GM13976 (cell line): ENCODE measurements at regions not wholly inside any gene's neighbourhood (a gene's known extent, or its start where the extent isn't known, plus 50 kb on each side); places are given as distances from the start of the nearest gene placed in this dataset.

ENCODE experiments used
- DNase-seq: peaks from one replicate; pipeline ENCODE4 v3.0.0; 2012; ENCODE audit warnings: low spot score
- in situ Hi-C: fragments of 300-500 bp; cut with MboI; formaldehyde crosslinking; loops from one replicate; pipeline ENCODE4 v1.12.0; 2022; ENCODE audit warnings: low sequenced_read_pairs, mixed read lengths, inconsistent platforms; ENCODE audit not compliant: unreplicated experiment
- TF ChIP-seq, protein P1 (sequence below): IDR thresholded peaks from 2 replicates; pipeline ENCODE4 v1.5.1; 2012; ENCODE audit warnings: borderline replicate concordance, mild to moderate bottlenecking; ENCODE audit not compliant: insufficient read depth; ENCODE audit errors: extremely low read depth, missing control alignments, control extremely low read depth

DNA sequence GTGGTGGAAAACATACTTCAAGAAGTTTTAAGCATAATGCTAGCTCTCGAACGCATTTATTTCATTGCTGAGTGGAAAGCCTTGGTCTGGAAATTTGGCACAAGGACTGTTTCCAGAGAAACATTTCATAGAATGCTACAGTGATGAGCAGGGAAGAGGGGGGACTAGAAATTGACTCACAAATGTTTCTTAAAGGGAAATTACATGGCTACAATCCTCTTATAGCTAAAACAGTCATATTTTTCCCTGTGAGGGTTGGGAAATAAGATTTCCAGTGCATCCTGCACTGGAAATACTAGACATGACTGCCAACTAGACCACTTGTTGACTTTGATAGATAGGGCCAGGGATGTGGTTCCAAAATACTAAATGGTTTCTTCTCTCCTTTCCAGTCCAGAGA, 197.3 kb upstream of the RGS6 start:
- no peak for DNase-seq
- in situ Hi-C loops = no loop called here
- TF ChIP-seq, protein P1, sequence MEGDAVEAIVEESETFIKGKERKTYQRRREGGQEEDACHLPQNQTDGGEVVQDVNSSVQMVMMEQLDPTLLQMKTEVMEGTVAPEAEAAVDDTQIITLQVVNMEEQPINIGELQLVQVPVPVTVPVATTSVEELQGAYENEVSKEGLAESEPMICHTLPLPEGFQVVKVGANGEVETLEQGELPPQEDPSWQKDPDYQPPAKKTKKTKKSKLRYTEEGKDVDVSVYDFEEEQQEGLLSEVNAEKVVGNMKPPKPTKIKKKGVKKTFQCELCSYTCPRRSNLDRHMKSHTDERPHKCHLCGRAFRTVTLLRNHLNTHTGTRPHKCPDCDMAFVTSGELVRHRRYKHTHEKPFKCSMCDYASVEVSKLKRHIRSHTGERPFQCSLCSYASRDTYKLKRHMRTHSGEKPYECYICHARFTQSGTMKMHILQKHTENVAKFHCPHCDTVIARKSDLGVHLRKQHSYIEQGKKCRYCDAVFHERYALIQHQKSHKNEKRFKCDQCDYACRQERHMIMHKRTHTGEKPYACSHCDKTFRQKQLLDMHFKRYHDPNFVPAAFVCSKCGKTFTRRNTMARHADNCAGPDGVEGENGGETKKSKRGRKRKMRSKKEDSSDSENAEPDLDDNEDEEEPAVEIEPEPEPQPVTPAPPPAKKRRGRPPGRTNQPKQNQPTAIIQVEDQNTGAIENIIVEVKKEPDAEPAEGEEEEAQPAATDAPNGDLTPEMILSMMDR = no peak

DNA sequence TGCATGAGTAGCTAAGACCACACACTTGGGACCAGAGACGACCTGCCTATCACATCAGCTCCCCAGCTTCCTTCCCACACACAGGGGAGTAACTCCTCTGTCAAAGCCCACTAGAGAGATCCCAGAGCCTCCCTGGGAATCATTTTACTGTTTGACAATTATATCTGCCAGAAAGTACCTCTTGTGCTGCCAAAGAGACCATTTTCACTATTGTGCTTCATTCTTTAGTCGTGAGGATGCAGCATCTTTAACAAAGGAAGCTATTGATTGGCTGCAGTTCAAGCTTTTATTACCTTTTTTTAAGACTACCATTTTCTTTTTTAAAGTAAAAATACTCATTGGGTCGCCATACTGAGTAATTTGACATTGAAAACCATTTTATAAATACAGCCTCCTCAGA, 194.5 kb upstream of the RGS6 start:
- no peak for DNase-seq
- in situ Hi-C loops = no loop called here
- TF ChIP-seq, protein P1 = no peak

DNA sequence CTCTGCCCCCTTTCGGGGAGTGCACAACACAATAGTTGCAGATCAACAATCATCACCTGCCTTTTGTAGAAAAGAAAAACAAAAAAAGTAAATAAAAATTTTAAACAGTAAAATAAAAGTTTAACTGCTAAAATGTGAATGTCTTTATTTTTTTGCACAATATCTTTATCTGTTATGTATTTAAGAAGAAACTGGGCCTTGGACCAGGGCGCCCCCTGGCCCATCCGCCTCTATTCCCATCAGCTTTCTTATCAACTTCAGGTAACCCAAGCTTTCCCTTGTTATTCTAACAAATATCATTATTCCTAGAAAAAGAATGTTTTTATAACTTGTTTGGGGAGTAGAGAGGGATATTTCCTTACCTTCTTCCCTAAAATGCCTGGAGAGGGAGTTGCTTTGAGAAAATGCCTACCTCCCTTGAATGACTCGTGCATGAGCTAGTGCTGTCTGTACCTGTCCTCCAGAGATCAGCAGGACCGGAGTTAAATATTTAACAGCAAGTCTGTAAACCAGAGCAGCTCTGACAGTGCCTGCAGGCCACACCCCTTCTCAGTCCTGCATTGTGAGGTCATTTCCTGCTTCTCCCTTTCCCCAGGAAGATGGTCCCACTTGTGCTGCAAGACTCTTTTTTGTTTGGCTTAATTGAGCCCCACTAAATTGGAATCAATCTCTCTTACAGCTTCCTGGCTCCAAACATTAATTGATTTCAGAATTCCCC, 192.8 kb upstream of the RGS6 start:
- TF ChIP-seq, protein P1 = no peak
- in situ Hi-C loops = no loop called here
- DNase-seq = no peak

DNA sequence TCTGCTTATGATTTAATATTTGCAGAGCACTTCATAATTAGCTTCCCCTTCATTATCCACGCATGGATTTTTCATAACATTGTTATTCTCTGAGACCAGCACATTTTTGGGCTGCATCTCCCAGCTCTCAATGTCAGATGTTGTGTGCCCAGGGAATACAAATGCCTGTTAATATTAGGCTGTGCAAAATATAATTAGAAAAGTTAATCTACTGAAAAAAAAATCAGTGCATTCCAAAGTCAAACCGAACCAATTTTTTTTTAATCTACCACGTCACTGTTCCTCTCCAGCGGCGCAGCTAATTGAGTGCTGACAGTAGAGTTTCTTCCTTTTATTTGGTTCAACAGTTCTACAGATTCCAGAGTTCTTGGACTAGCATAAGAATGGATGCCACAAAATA, 191.0 kb upstream of the RGS6 start:
- TF ChIP-seq, protein P1 = no peak
- in situ Hi-C loops = no loop called here
- no peak for DNase-seq

DNA sequence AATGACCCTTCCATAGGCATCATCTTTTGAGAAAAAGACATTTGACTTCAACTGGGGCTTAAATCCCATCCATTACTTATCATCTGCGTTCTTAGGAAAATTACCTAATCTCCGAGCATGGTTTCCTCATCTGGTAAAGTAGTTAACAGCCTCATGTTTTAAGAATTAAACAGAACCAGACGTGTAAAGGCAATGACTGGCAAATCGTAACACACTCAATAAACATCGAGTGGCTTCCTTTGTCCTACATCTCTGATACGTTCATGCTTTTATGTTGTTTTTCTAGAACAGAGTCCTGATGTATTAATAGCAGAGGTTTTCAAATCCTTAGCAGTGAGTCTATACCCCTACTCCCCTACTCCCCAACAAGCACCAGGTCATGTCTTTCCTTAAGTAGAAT, 189.7 kb upstream of the RGS6 start:
- no peak for DNase-seq

DNA sequence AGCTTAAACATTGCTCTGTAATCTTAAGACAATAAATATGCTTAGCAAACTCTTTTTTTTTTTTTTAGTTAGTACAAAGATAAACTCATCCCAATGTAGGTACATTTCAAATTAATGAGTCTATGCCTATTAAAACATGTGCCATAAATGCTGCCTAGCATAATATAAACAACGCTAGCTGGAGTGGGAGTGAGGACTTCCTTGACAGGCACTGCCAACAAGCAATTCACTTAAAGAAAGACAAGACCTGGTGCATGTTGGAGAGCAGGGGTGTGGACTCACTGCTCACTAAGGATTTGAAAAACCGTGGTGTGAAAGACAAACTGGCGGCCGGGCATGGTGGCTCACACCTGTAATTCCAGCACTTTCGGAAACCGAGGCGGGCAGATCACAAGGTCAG, 187.2 kb upstream of the RGS6 start:
- no peak for DNase-seq
- in situ Hi-C loops = no loop called here
- TF ChIP-seq, protein P1 = no peak

More for the DNA sequence above, 189.7 kb upstream of the RGS6 start:
- TF ChIP-seq, protein P1 = no peak
- in situ Hi-C loops = no loop called here
